ENCODE measurements at regions not wholly inside any gene's neighbourhood (a gene's known extent, or its start where the extent isn't known, plus 50 kb on each side); places are given as distances from the start of the nearest gene placed in this dataset.

GRCh38 chr1:232515706-232516105 lies 114.2 kb downstream of the SIPA1L2 start:
- WGBS, 2 experiments (ENCODE audit: extremely low coverage in 1 of 2, insufficient coverage in 1 of 2, insufficient read length in 1 of 2, insufficient replicate concordance in 2 of 2, low coverage in 1 of 2, low lambda C conversion rate in 2 of 2, missing lambda C conversion rate in 1 of 2), result 100% methylated on average over 1 of the region's 1 CpG; no CpG with 5 or more reads in 1 of the 2 experiments
- Histone ChIP-seq H3K79me1 (ENCODE audit: low read depth, low read length) (no peaks in the 10 kb centered on the region), H4K20me1 (replicated peaks in 1 of 2; ENCODE audit: control insufficient read depth in 1 of 2, insufficient read depth in 2 of 2, low read length in 2 of 2) (no peaks in the 10 kb centered on the region), H2BK20ac (ENCODE audit: low read length) (no peak overlapping the region), H2BK5ac (ENCODE audit: low read depth, low read length) (no peak overlapping the region), H3K9me3 (ENCODE audit: insufficient read depth in 2 of 2, low read depth in 1 of 2, low read length in 1 of 2) (no peaks in the 10 kb centered on the region), H2AK5ac (ENCODE audit: low read depth, low read length) (no peak overlapping the region), H3K23me2 (ENCODE audit: low read depth, low read length) (no peaks in the 10 kb centered on the region), H3K14ac (ENCODE audit: insufficient read length) (no peak overlapping the region), H3K36me3 (ENCODE audit: control insufficient read depth in 2 of 4, insufficient read depth in 4 of 4, low read length in 3 of 4) (no peaks in the 10 kb centered on the region), H3K4ac (replicated peaks; ENCODE audit: insufficient read length, low read depth, low read length) (no peak overlapping the region), H4K91ac (replicated peaks; ENCODE audit: insufficient read length, low read length) (no peak overlapping the region), H3K79me2 (ENCODE audit: control insufficient read depth in 1 of 2, insufficient read depth in 2 of 2, low read length in 2 of 2) (no peaks in the 10 kb centered on the region), H2BK15ac (ENCODE audit: low read length) (no peak overlapping the region), H3K23ac (ENCODE audit: insufficient read length) (no peak overlapping the region), H2BK12ac (ENCODE audit: low read depth, low read length) (no peak overlapping the region), H2BK120ac (replicated peaks; ENCODE audit: low read depth, low read length) (no peak overlapping the region), H3K4me2 (ENCODE audit: insufficient read depth in 1 of 2, low read depth in 2 of 2, low read length in 2 of 2) (no peak overlapping the region), H3K56ac (replicated peaks; ENCODE audit: insufficient read length, low read depth, low read length) (no peak overlapping the region), H4K5ac (ENCODE audit: insufficient read length, low read depth, low read length) (no peak overlapping the region), H3K4me1 (replicated peaks in 1 of 4; ENCODE audit: control insufficient read depth in 3 of 4, insufficient read depth in 4 of 4, low read length in 3 of 4) (peaks cover 0 to 2% (median under 1%) of the 10 kb centered on the region in 4 experiments; a peak in 1 of 7 replicates), H3K18ac (ENCODE audit: extremely low read depth, low read length) (no peak overlapping the region), H3K9ac (replicated peaks in 1 of 4; ENCODE audit: extremely low read depth in 1 of 4, low read depth in 3 of 4, low read length in 3 of 4) (no peak overlapping the region), H3K4me3 (ENCODE audit: extremely low read depth in 1 of 4, insufficient read depth in 2 of 4, low read depth in 3 of 4, low read length in 4 of 4) (no peak overlapping the region), H3K27me3 (replicated peaks in 1 of 4; ENCODE audit: control insufficient read depth in 3 of 4, extremely low read depth in 1 of 4, insufficient read depth in 3 of 4, low read length in 3 of 4) (no peaks in the 10 kb centered on the region), H3K27ac (ENCODE audit: low read depth, low read length) (no peak overlapping the region), H2AFZ (ENCODE audit: low read length) (no peak overlapping the region), H4K8ac (ENCODE audit: extremely low read depth, insufficient read depth, low read length) (no peak overlapping the region)
- ChIA-PET POLR2A (ENCODE audit: partially characterized antibody) (no interaction called here), CTCF (ENCODE audit: partially characterized antibody) (interaction anchor here (1.2 kb wide), 3 partner anchors 22 to 87 kb away, joined by 3 to 7 read pairs (median 3); no protein-coding TSS in a partner anchor)
- DNase-seq (ENCODE audit: low read depth in 1 of 2, low spot score in 2 of 2), result no peak
- TF ChIP-seq HDAC2 (IDR thresholded peaks at IDR 0.05; ENCODE audit: borderline replicate concordance in 1 of 2, low read depth in 2 of 2, low read length in 2 of 2) (no peak), RAD21 (IDR thresholded peaks at IDR 0.05 in 1 of 2, conservative IDR thresholded peaks at IDR 0.05 in 1 of 2; ENCODE audit: low read depth in 2 of 2, low read length in 2 of 2) (no peak)
- FAIRE-seq, result no peak

Data from H1 (cell line).